LNCAP (cell line): ENCODE measurements at regions not wholly inside any gene's neighbourhood (a gene's known extent, or its start where the extent isn't known, plus 50 kb on each side); places are given as distances from the start of the nearest gene placed in this dataset.

Experiments
- CTCF ChIP-seq: fragments of 450-650 bp; IDR thresholded peaks from 2 replicates; pipeline ENCODE4 v1.5.1; 2017; ENCODE audit warnings: mild to moderate bottlenecking

GRCh38 chr13:37273836-37274235 lies 168.4 kb upstream of the CSNK1A1L start:
- TF ChIP-seq CTCF = no peak

GRCh38 chr13:37270226-37271001 lies 164.9 kb upstream of the CSNK1A1L start:
- TF ChIP-seq CTCF = no peak

- TF ChIP-seq CTCF = no peak
Observed at GRCh38 chr13:37263871-37264270, 158.4 kb upstream of the CSNK1A1L start.

DNA sequence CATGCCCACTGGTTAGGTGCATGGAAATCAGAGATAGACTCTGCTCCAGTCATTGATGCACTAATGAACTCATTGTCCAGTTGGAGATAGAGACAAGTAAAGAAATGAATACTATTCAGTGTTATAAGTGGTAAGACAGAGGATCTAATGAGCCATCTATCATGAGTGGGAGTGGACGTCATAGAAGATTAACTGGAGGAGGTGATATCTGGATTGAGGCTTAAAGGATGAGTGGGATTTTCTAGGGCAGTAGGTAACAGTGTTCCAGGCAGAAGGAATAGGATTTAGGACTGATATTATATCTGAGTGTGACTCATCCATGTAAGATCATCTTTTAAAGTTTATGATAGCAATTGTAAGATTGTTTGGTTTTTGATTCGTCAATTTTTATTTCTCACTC lies 152.2 kb upstream of the CSNK1A1L start:
- TF ChIP-seq CTCF = no peak

DNA sequence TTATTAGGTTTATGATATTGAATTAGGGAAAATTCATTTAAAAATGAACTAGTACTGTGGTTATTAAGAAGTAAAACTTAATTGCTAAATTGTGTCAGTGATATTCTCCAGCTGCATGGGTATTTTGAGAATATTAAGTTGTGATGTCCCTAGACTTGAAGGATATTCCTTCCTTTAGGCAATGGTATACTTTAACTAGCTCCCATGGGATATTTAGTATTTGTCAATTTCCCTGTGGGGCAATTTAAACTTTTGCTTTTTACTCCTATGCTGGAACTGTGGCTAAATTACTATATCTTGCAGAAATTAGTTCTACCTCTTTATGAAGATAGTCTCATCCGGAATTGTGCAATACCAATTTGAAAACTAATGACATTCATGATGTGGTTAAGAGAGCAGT lies 151.6 kb upstream of the CSNK1A1L start:
- no peak for TF ChIP-seq CTCF

DNA sequence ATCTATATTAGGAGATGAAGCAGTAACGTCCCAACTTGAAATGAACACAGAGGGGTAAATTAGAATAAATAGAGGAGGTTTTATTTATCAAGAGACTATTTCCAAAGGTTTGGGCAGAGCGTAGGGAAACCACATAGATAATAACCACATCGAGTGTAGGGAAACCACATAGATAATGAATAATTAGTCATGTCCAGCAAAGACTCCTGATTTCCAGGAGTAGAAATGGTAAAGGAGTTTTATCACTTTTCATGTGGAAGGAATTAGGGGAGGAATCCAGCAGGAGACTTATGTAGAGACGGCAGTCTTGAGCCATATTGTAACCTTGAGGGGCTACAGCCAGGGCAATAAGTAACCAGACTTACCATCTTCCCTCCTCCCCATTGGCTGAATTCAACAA lies 136.3 kb upstream of the CSNK1A1L start:
- TF ChIP-seq CTCF = no peak

DNA sequence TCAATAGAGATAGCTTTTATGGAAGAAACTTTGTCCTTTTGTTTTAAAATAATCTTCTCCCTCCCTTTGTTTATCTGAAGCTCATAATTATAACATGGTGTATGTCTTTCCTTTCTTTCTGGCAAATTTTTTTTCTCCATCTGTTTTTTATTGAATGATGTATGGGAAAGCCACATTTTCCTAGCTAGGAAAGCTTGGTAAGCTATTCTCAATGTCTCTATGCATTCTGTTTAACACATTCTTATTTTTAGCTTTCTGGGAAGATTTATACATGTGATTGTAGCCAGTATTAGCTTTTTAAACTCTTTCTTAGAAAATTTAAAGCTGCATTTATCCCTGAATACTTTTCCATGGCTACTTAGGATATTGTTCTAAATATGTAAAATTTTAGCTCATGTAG lies 124.9 kb upstream of the CSNK1A1L start:
- TF ChIP-seq CTCF = no peak

DNA sequence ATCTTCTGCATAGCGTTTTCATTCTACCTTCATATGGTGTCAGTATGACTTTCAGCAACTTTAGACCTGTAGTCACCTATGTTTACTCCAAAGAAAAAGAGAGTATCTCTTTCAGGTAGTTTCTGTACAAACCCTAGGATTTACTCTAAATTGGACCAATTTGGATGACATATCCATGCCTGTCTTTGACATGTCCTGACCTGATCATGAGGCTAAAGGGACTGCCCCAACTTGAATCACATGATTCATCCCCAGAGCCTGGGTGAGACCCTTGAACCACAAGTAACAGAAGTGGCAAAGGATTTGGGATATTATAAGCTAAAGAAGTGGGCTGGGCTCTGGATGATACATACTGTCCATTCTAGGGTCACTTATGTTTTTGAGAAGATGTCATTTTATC lies 124.5 kb upstream of the CSNK1A1L start:
- TF ChIP-seq CTCF = no peak
